Upper lobe of left lung (tissue), 4 donors: ENCODE measurements at regions not wholly inside any gene's neighbourhood (a gene's known extent, or its start where the extent isn't known, plus 50 kb on each side); places are given as distances from the start of the nearest gene placed in this dataset.

Experiments
- EP300 ChIP-seq, 4 donors: sonication (generic); formaldehyde crosslinking; IDR thresholded peaks; one replicate each; pipeline ENCODE4 v1.5.1; 2017; ENCODE audit warnings: antibody characterized with exemption in 4 of 4, control low read depth in 2 of 4
- POLR2A ChIP-seq, 4 donors: fragments of 450-650 bp; IDR thresholded peaks; one replicate each; pipeline ENCODE4 v1.5.1; 2016 to 2017; ENCODE audit warnings: antibody characterized with exemption in 4 of 4, mild to moderate bottlenecking in 2 of 4

GRCh38 chr17:22123536-22124281 lies 431.4 kb downstream of the KCNJ18 start:
- TF ChIP-seq EP300 (IDR thresholded peaks at IDR 0.05) (no peak), POLR2A (IDR thresholded peaks at IDR 0.05) (no peak)
